ENCODE measurements at regions not wholly inside any gene's neighbourhood (a gene's known extent, or its start where the extent isn't known, plus 50 kb on each side); places are given as distances from the start of the nearest gene placed in this dataset.

DNA sequence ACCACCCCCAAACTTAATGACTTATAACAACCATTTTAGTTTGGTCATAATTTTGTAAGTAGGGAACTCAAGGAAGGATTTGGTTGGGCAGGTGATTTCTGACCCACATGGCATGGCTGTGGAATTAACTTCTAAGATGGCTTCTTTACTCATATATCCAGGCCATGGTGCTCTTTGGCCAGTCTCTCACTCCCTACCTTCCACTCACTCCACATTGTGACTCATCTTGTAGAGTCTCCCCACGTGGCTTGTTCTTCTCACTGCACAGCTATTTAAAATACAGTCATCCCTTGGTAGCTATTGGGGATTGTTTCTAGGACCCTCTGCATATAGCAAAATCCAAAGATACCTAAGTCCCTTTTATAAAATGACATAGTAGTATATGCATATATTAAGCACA lies 76.6 kb upstream of the MAST4 start:
- Histone ChIP-seq H3K36me3 (ENCODE audit: insufficient read depth, low read length) (no peaks in the 10 kb centered on the region), H3K4me1 (ENCODE audit: insufficient read depth, low read length, poor library complexity, severe bottlenecking) (no peaks in the 10 kb centered on the region)
- TF ChIP-seq, protein P1, sequence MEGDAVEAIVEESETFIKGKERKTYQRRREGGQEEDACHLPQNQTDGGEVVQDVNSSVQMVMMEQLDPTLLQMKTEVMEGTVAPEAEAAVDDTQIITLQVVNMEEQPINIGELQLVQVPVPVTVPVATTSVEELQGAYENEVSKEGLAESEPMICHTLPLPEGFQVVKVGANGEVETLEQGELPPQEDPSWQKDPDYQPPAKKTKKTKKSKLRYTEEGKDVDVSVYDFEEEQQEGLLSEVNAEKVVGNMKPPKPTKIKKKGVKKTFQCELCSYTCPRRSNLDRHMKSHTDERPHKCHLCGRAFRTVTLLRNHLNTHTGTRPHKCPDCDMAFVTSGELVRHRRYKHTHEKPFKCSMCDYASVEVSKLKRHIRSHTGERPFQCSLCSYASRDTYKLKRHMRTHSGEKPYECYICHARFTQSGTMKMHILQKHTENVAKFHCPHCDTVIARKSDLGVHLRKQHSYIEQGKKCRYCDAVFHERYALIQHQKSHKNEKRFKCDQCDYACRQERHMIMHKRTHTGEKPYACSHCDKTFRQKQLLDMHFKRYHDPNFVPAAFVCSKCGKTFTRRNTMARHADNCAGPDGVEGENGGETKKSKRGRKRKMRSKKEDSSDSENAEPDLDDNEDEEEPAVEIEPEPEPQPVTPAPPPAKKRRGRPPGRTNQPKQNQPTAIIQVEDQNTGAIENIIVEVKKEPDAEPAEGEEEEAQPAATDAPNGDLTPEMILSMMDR (conservative IDR thresholded peaks at IDR 0.05; ENCODE audit: low read length) = no peak
- no peak for TF ChIP-seq EZH2phosphoT487 (IDR thresholded peaks at IDR 0.05; ENCODE audit: borderline replicate concordance)

DNA sequence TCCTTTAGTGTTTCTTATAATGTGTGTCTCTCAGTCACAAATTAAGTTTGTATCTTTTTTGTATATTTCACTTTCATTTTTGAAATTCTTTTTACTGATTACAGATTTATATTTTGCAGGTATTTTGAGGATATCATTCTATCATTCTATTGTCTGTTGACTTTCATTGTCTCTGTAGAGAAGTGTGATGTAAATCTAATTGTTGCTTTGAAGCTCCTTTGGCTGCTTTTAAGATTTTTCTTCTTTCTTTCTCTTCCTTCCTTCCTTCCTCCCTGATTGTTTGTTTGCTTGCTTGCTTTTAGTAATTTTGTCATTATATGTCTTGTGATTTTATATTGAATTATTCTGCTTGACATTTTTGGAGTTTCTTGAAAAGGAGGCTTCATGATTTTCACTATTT lies 75.3 kb upstream of the MAST4 start:
- Histone ChIP-seq H3K4me2 (ENCODE audit: low read depth, low read length, poor library complexity, severe bottlenecking) (no peak overlapping the region), H3K9ac (ENCODE audit: low read depth, low read length, poor library complexity, severe bottlenecking) (no peak overlapping the region), H3K4me1 (ENCODE audit: insufficient read depth, low read length, poor library complexity, severe bottlenecking) (no peaks in the 10 kb centered on the region), H3K4me3 (ENCODE audit: low read length, poor library complexity, severe bottlenecking) (no peak overlapping the region), H3K79me2 (ENCODE audit: insufficient read depth, low read length) (no peaks in the 10 kb centered on the region), H3K36me3 (ENCODE audit: insufficient read depth, low read length) (no peaks in the 10 kb centered on the region), H3F3A (ENCODE audit: low read depth) (no peaks in the 10 kb centered on the region), H3K9me3 (ENCODE audit: insufficient read depth, low read depth, low read length) (peaks cover 4% of the 10 kb centered on the region; the same call in 1 of the 2 replicates), H3K9me2 (replicated peaks; ENCODE audit: low read depth, low read length) (no peaks in the 10 kb centered on the region), H4K20me1 (ENCODE audit: insufficient read depth, low read length, poor library complexity, severe bottlenecking) (no peaks in the 10 kb centered on the region), H3K27me3 (ENCODE audit: insufficient read depth, low read length, poor library complexity, severe bottlenecking) (no peaks in the 10 kb centered on the region), H2AFZ (ENCODE audit: low read length) (no peak overlapping the region)
- TF ChIP-seq, protein P1 (conservative IDR thresholded peaks at IDR 0.05; ENCODE audit: low read length) = no peak
- TF ChIP-seq EZH2phosphoT487 (IDR thresholded peaks at IDR 0.05; ENCODE audit: borderline replicate concordance) = no peak

More for the DNA sequence above, 76.6 kb upstream of the MAST4 start:
- Histone ChIP-seq H3K9me3 (ENCODE audit: insufficient read depth, low read depth, low read length) (peaks cover 4% of the 10 kb centered on the region; the same call in 1 of the 2 replicates), H3K27me3 (ENCODE audit: insufficient read depth, low read length, poor library complexity, severe bottlenecking) (no peaks in the 10 kb centered on the region), H3K9ac (ENCODE audit: low read depth, low read length, poor library complexity, severe bottlenecking) (no peak overlapping the region), H3K79me2 (ENCODE audit: insufficient read depth, low read length) (no peaks in the 10 kb centered on the region), H3K9me2 (replicated peaks; ENCODE audit: low read depth, low read length) (no peaks in the 10 kb centered on the region), H4K20me1 (ENCODE audit: insufficient read depth, low read length, poor library complexity, severe bottlenecking) (no peaks in the 10 kb centered on the region), H3F3A (ENCODE audit: low read depth) (no peaks in the 10 kb centered on the region), H2AFZ (ENCODE audit: low read length) (no peak overlapping the region), H3K4me3 (ENCODE audit: low read length, poor library complexity, severe bottlenecking) (no peak overlapping the region), H3K4me2 (ENCODE audit: low read depth, low read length, poor library complexity, severe bottlenecking) (no peak overlapping the region)

DNA sequence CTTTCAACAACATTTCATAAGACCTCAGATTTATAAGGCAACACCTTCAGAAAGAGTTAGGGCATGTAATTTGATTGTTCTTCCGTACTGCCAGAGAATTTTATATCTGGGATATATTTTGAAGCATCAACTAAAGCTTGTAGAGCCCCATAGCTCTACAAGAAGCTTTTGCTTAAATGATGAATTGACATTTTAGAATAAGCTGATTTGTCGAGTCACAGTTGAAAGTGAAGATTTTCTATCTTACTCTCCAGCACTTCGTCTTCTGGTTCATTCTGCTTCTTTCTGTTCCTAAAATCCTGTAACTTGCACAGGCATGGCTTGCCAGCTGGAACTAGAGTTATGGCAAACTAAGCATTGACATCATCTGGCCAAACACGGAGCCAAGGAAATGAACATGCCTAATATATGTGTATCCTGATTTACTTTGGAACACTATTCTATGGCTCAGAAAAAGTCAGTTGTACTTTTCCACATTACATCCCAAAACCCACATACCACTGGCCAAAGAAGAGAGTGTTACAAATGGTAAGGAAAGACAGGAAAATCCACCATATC lies 68.6 kb upstream of the MAST4 start:
- Histone ChIP-seq H4K20me1 (ENCODE audit: insufficient read depth, low read length, poor library complexity, severe bottlenecking) (no peaks in the 10 kb centered on the region), H3K4me1 (ENCODE audit: insufficient read depth, low read length, poor library complexity, severe bottlenecking) (no peaks in the 10 kb centered on the region)
- no peak for TF ChIP-seq EZH2phosphoT487 (IDR thresholded peaks at IDR 0.05; ENCODE audit: borderline replicate concordance)
- TF ChIP-seq, protein P1 (conservative IDR thresholded peaks at IDR 0.05; ENCODE audit: low read length) = no peak

More for the DNA sequence above, 68.6 kb upstream of the MAST4 start:
- H3K27me3 ChIP-seq (ENCODE audit: insufficient read depth, low read length, poor library complexity, severe bottlenecking) = no peaks in the 10 kb centered on the region
- 0 out of 2 replicates have a peak, but pooled peaks cover 2% of the 10 kb centered on the region for H3K9me2 ChIP-seq (replicated peaks; ENCODE audit: low read depth, low read length)
- no peaks in the 10 kb centered on the region for H3K36me3 ChIP-seq (ENCODE audit: insufficient read depth, low read length)
- H3K79me2 ChIP-seq (ENCODE audit: insufficient read depth, low read length) = no peaks in the 10 kb centered on the region
- no peaks in the 10 kb centered on the region for H3K9me3 ChIP-seq (ENCODE audit: insufficient read depth, low read depth, low read length)
- no peak overlapping the region for H3K4me2 ChIP-seq (ENCODE audit: low read depth, low read length, poor library complexity, severe bottlenecking)
- no peak overlapping the region for H3K4me3 ChIP-seq (ENCODE audit: low read length, poor library complexity, severe bottlenecking)
- no peak overlapping the region for H3K9ac ChIP-seq (ENCODE audit: low read depth, low read length, poor library complexity, severe bottlenecking)
- no peak overlapping the region for H2AFZ ChIP-seq (ENCODE audit: low read length)
- H3F3A ChIP-seq (ENCODE audit: low read depth) = no peaks in the 10 kb centered on the region
